ENCODE measurements at regions not wholly inside any gene's neighbourhood (a gene's known extent, or its start where the extent isn't known, plus 50 kb on each side); places are given as distances from the start of the nearest gene placed in this dataset.
"Not testable (repeated sequence)": the region's sequence is repeated elsewhere in the genome, so short reads cannot be mapped to it uniquely, and the experiment has no call there.

DNA sequence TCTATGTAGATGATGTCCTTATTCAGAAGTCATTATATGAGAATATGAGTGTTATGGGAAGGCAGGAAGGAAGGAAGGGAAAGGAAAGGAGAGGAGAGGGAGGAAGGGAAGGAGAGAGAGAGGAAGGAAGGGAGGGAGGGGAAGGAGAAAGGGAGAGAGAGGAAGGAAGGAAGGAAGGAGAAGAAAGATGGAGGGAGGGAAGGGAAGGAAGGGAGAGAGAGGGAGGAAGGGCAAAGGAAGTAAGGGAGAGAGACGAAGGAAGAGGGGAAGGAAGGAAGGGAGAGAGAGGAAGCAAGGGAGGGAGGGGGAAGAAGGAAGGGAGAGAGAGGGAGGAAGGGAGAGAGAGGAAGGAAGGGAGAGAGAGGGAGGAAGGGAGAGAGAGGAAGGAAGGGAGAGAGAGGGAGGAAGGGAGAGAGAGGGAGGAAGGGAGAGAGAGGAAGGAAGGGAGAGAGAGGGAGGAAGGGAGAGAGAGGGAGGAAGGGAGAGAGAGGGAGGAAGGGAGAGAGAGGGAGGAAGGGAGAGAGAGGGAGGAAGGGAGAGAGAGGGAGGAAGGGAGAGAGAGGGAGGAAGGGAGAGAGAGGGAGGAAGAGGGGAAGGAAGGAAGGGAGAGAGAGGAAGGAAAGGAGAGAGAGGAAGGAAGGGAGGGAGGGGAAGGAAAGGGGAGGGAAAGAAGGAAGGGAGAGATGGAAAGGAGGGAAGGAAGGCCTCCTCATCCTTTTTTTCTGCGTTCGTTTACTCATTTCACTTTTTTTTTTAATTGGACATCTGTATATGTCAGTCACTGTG lies 103.0 kb upstream of the RBFOX1 start:
- TF ChIP-seq POLR2AphosphoS5 (IDR thresholded peaks at IDR 0.05; ENCODE audit: insufficient read depth in 1 of 2, low read depth in 1 of 2) = not testable (repeated sequence)
- TF ChIP-seq, protein P1, sequence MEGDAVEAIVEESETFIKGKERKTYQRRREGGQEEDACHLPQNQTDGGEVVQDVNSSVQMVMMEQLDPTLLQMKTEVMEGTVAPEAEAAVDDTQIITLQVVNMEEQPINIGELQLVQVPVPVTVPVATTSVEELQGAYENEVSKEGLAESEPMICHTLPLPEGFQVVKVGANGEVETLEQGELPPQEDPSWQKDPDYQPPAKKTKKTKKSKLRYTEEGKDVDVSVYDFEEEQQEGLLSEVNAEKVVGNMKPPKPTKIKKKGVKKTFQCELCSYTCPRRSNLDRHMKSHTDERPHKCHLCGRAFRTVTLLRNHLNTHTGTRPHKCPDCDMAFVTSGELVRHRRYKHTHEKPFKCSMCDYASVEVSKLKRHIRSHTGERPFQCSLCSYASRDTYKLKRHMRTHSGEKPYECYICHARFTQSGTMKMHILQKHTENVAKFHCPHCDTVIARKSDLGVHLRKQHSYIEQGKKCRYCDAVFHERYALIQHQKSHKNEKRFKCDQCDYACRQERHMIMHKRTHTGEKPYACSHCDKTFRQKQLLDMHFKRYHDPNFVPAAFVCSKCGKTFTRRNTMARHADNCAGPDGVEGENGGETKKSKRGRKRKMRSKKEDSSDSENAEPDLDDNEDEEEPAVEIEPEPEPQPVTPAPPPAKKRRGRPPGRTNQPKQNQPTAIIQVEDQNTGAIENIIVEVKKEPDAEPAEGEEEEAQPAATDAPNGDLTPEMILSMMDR (IDR thresholded peaks at IDR 0.05) = not testable (repeated sequence)

All from vagina (tissue), 2 donors.